GM12878 (cell line): ENCODE measurements at regions not wholly inside any gene's neighbourhood (a gene's known extent, or its start where the extent isn't known, plus 50 kb on each side); places are given as distances from the start of the nearest gene placed in this dataset. TPM values are rescaled to one million over a fixed set of nuclear protein-coding genes. Genes with fewer than 3 reads are reported as not detected.

Experiments
- small RNA-seq: library from RNA; depleted of rRNA; stranded (forward); fragments of <200 nt; gene quantifications from one replicate; pipeline ENCODE3, GENCODE V24; 2014

Small RNA genes in the stretch of these regions (small RNA-seq; reads per million reads assigned to genes)
- gene BX323014.1: not detected
- not detected for gene RN7SL299P
